B cell (primary cell): ENCODE measurements at regions not wholly inside any gene's neighbourhood (a gene's known extent, or its start where the extent isn't known, plus 50 kb on each side); places are given as distances from the start of the nearest gene placed in this dataset.

Experiments
- ATAC-seq: fragments of 200-7000 bp; cut with Tn5 transposase; one replicate; pipeline ENCODE4 v1.10.0; 2021; ENCODE audit warnings: low read depth, mild to moderate bottlenecking, moderate number of reproducible peaks, moderate library complexity
- CTCF ChIA-PET: fragments of 350-600 bp; sonication (Branson Sonifier 250); formaldehyde crosslinking; loops from one replicate; lab custom pipeline; 2021; ENCODE audit warnings: antibody characterized with exemption, inconsistent platforms; lab: Charles Lee
- POLR2A ChIA-PET: fragments of 350-600 bp; sonication (Branson Sonifier 250); formaldehyde crosslinking; loops from one replicate; lab custom pipeline; 2021; ENCODE audit warnings: antibody characterized with exemption; lab: Charles Lee
- DNase-seq: peaks from one replicate; pipeline ENCODE4 v3.0.0; 2013
- H2AFZ ChIP-seq: 2 replicates; pipeline ENCODE4 v1.6.1; 2012; ENCODE audit warnings: mild to moderate bottlenecking, low read depth, low read length; ENCODE audit not compliant: insufficient read depth, poor library complexity, severe bottlenecking
- H3K27ac ChIP-seq, 2 donors: 1 replicate in 1 of 2; 2 replicates in 1 of 2; pipeline ENCODE4 v1.5.1; 2012 to 2013; ENCODE audit warnings: low read length in 2 of 2, mild to moderate bottlenecking in 2 of 2, moderate library complexity in 1 of 2
- H3K27me3 ChIP-seq, 4 experiments: fragments of 200-600 bp in 1 of 4; sonication (generic) in 1 of 4; replicated peaks in 1 of 4; 1 replicate in 2 of 4; 2 replicates in 2 of 4; pipeline versions ENCODE4 v1.6.1 to v1.7.0; 2013 to 2016; ENCODE audit warnings: low read length in 3 of 4, mild to moderate bottlenecking in 2 of 4, mixed read lengths in 1 of 4, moderate library complexity in 1 of 4; ENCODE audit not compliant: insufficient read depth in 4 of 4, control insufficient read depth in 3 of 4; ENCODE audit errors: control extremely low read depth in 1 of 4
- H3K36me3 ChIP-seq, 2 experiments: replicated peaks in 1 of 2; 1 replicate in 1 of 2; 2 replicates in 1 of 2; pipeline versions ENCODE4 v1.6.1 to v1.7.1; 2013; ENCODE audit warnings: low read length in 1 of 2; ENCODE audit not compliant: insufficient read depth in 2 of 2, control insufficient read depth in 1 of 2; ENCODE audit errors: control extremely low read depth in 1 of 2, extremely low read depth in 1 of 2
- H3K4me1 ChIP-seq, 2 donors: fragments of 200-600 bp in 1 of 2; sonication (generic) in 1 of 2; 1 replicate in 1 of 2; 2 replicates in 1 of 2; pipeline versions ENCODE4 v1.5.1 to v1.6.1; 2013 to 2017; ENCODE audit warnings: low read length in 2 of 2; ENCODE audit not compliant: control insufficient read depth in 2 of 2, insufficient read depth in 2 of 2
- H3K4me2 ChIP-seq: replicated peaks from 2 replicates; pipeline ENCODE3; 2012; ENCODE audit warnings: mild to moderate bottlenecking, low read depth, low read length; ENCODE audit not compliant: poor library complexity, severe bottlenecking
- H3K4me3 ChIP-seq, 5 experiments: fragments of 200-600 bp in 1 of 5; sonication (generic) in 1 of 5; 1 replicate in 3 of 5; 2 replicates in 2 of 5; pipeline versions ENCODE4 v1.5.1 to v1.7.0; 2011 to 2016; ENCODE audit warnings: low read length in 4 of 5, mild to moderate bottlenecking in 4 of 5, low read depth in 2 of 5, control low read depth in 1 of 5, moderate library complexity in 1 of 5; ENCODE audit not compliant: insufficient read depth in 1 of 5; ENCODE audit errors: control extremely low read depth in 1 of 5, extremely low read depth in 1 of 5
- H3K79me2 ChIP-seq: fragments of 200-600 bp; sonication (generic); one replicate; pipeline ENCODE4 v1.6.0; 2016; ENCODE audit warnings: low read length; ENCODE audit not compliant: control insufficient read depth, insufficient read depth
- H3K9ac ChIP-seq: fragments of 200-600 bp; sonication (generic); 2 replicates; pipeline ENCODE4 v1.6.1; 2017; ENCODE audit warnings: mild to moderate bottlenecking, low read length, moderate library complexity
- H3K9me3 ChIP-seq, 3 donors: one replicate each; pipeline versions ENCODE4 v1.6.1 to v1.7.1; 2013; ENCODE audit warnings: low read length in 2 of 3; ENCODE audit not compliant: control insufficient read depth in 2 of 3, insufficient read depth in 1 of 3; ENCODE audit errors: control extremely low read depth in 1 of 3
- H4K20me1 ChIP-seq: 2 replicates; pipeline ENCODE4 v1.6.0; 2012; ENCODE audit warnings: mild to moderate bottlenecking, low read length; ENCODE audit not compliant: insufficient read depth, control insufficient read depth, poor library complexity, severe bottlenecking
- H3K27ac Mint-ChIP-seq: one replicate; pipeline ENCODE4 v1.8.0; 2021; ENCODE audit warnings: mixed read lengths
- H3K27me3 Mint-ChIP-seq: one replicate; pipeline ENCODE4 v1.8.0; 2021; ENCODE audit warnings: mixed read lengths
- H3K4me1 Mint-ChIP-seq: one replicate; pipeline ENCODE4 v1.8.0; 2021; ENCODE audit warnings: mixed read lengths
- H3K4me3 Mint-ChIP-seq: one replicate; pipeline ENCODE4 v1.8.0; 2021; ENCODE audit warnings: mixed read lengths
- H3K9me3 Mint-ChIP-seq: one replicate; pipeline ENCODE4 v1.8.0; 2022; ENCODE audit warnings: mixed read lengths; ENCODE audit not compliant: insufficient read depth
- EZH2 ChIP-seq: IDR thresholded peaks from 2 replicates; pipeline ENCODE4 v1.6.1; 2012; ENCODE audit warnings: borderline replicate concordance, low read depth, mild to moderate bottlenecking, moderate library complexity, low read length; ENCODE audit not compliant: insufficient read depth, poor library complexity, severe bottlenecking
- WGBS: methylation state at CpG from one replicate; pipeline ENCODE4 v1.1.5; 2013; ENCODE audit warnings: missing lambda C conversion rate; ENCODE audit not compliant: insufficient coverage; 5-methylcytosine and 5-hydroxymethylcytosine counted together
- intact Hi-C: fragments of 100-400 bp; cut with micrococcal nuclease; formaldehyde crosslinking; loops from one replicate; pipeline ENCODE4 v1.10.0; 2022
- TF ChIP-seq, protein P1 (sequence below): fragments of 200-600 bp; IDR thresholded peaks from one replicate; pipeline ENCODE4 v1.8.0; 2022; ENCODE audit warnings: antibody characterized with exemption, mild to moderate bottlenecking

DNA sequence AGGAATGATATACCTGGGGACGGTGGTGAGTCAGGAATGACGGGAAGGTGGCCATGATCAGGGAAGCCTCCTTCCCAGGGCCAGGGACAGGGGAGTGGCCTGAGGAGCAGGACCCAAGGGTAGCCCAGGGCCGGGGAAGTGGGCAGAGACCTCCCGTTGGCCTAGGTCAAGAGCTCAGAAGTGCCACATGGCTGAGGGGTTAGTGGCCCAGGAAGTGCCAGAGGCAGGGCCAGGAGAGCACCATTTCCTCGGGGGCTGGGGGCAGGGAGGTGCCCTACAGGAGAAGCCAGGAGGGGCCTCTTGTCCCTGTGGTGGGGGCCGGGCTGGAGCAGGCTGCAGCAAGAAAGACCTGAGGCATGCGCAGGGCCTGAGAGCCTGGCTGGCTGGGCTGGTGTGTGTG lies 152.3 kb upstream of the ZSWIM2 start:
- no peak overlapping the region for H2AFZ ChIP-seq
- no peaks in the 10 kb centered on the region for H3K79me2 ChIP-seq
- no peaks in the 10 kb centered on the region for H3K4me1 Mint-ChIP-seq
- H3K4me3 ChIP-seq = no peak overlapping the region
- H3K27me3 Mint-ChIP-seq = no peaks in the 10 kb centered on the region
- H3K4me3 Mint-ChIP-seq = no peak overlapping the region
- TF ChIP-seq, protein P1, sequence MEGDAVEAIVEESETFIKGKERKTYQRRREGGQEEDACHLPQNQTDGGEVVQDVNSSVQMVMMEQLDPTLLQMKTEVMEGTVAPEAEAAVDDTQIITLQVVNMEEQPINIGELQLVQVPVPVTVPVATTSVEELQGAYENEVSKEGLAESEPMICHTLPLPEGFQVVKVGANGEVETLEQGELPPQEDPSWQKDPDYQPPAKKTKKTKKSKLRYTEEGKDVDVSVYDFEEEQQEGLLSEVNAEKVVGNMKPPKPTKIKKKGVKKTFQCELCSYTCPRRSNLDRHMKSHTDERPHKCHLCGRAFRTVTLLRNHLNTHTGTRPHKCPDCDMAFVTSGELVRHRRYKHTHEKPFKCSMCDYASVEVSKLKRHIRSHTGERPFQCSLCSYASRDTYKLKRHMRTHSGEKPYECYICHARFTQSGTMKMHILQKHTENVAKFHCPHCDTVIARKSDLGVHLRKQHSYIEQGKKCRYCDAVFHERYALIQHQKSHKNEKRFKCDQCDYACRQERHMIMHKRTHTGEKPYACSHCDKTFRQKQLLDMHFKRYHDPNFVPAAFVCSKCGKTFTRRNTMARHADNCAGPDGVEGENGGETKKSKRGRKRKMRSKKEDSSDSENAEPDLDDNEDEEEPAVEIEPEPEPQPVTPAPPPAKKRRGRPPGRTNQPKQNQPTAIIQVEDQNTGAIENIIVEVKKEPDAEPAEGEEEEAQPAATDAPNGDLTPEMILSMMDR = no peak
- TF ChIP-seq EZH2 = no peak
- intact Hi-C loops = no loop called here
- H3K36me3 ChIP-seq = no peaks in the 10 kb centered on the region
- no peaks in the 10 kb centered on the region for H4K20me1 ChIP-seq
- ATAC-seq (no peak), DNase-seq (no peak)
- no peak overlapping the region for H3K4me2 ChIP-seq
- no peak overlapping the region for H3K27ac ChIP-seq
- no peaks in the 10 kb centered on the region for H3K9me3 Mint-ChIP-seq
- H3K9ac ChIP-seq = no peak overlapping the region
- H3K4me1 ChIP-seq = no peaks in the 10 kb centered on the region
- CTCF ChIA-PET = no interaction called here
- H3K27ac Mint-ChIP-seq = no peak overlapping the region
- H3K9me3 ChIP-seq = peaks cover 0 to 22% (median 0%) of the 10 kb centered on the region in 3 donors
- POLR2A ChIA-PET = no interaction called here
- WGBS = 93% methylated on average over 7 of the region's 7 CpGs
- H3K27me3 ChIP-seq = no peaks in the 10 kb centered on the region

DNA sequence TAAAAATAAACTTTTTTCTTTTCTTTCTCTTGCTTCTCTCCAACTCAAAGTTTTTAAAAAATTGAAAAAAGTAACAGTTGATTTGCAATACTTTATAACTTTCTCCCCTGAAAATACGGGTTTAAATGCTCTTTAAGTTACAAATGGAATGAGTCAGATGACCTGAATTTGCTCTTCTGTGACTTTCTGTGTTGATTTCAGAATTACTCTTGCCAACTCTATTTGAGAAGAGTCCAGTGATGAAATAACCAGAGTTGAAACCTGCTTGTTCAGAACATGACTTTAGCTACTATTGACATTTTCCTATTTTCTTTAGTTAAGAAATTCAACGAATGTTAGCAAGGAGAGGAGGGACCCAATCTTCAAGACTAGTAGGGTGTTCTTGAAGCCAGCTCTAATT lies 146.1 kb upstream of the ZSWIM2 start:
- Mint-ChIP-seq H3K4me3 (no peak overlapping the region), H3K27ac (no peak overlapping the region), H3K27me3 (no peaks in the 10 kb centered on the region), H3K4me1 (no peaks in the 10 kb centered on the region), H3K9me3 (no peaks in the 10 kb centered on the region)
- Histone ChIP-seq H3K9ac (no peak overlapping the region), H3K4me3 (no peak overlapping the region), H3K9me3 (no peaks in the 10 kb centered on the region), H3K27me3 (no peaks in the 10 kb centered on the region), H3K27ac (no peak overlapping the region), H3K4me2 (no peak overlapping the region), H3K4me1 (no peaks in the 10 kb centered on the region), H3K36me3 (no peaks in the 10 kb centered on the region), H2AFZ (no peak overlapping the region), H3K79me2 (no peaks in the 10 kb centered on the region), H4K20me1 (no peaks in the 10 kb centered on the region)
- ChIA-PET CTCF (no interaction called here), POLR2A (no interaction called here)
- DNase-seq (no peak), ATAC-seq (no peak)
- no CpG with 5 or more reads among the region's 2 CpGs for WGBS
- TF ChIP-seq EZH2 = no peak
- TF ChIP-seq, protein P1 = no peak
- intact Hi-C loops = no loop called here
